Fibroblast of gingiva (primary cell): ENCODE measurements at regions not wholly inside any gene's neighbourhood (a gene's known extent, or its start where the extent isn't known, plus 50 kb on each side); places are given as distances from the start of the nearest gene placed in this dataset.

ENCODE experiments used
- DNase-seq: peaks from one replicate; pipeline ENCODE4 v3.0.0-alpha.2; 2011; ENCODE audit warnings: low read depth

DNA sequence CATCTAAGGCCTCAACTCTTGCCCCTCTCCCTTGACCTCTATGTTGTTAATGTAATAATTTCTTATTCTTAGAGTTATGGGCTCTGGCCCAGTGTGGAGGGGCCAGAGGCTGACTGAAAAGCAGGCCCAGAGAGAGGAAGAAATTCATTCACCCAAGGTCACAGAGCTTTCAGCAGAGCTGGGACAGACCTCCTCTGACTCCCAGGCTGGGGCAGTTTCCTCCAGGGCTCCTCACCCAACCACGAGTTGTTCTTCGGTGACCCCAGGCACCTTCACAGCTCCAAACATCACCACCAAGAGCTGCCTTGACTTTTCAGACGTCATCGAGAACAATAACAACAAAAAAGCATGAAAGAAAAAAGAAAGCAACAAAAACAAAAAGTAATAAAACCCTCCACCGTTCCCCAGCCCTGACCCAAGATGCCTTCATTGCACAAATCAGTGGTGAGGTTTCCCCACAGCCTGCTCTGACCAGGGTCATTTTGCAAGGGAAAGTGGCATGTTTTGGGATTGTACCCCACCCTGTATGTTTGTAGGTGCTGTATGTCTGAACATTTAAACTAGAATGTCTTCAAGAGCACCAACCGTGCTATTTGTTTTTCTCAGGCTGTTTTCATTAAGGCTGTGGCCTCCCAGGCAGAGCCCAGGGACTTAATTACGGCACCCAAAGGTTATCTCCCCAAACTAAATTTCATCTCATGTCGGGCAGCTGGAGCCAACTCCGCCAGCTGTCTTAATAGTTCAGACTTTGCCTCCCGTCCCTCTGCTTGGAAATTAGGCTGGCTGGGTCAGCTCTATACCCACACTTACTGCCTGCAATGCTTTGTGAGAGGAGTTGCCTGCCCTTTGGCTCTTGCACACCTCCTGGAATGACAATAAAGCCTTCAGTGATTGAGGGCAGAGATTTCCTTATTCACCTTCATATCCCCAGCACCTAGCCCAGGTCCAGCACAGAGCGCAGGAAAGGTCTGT, 173.8 kb downstream of the RPLP1 start:
- no peak for DNase-seq

DNA sequence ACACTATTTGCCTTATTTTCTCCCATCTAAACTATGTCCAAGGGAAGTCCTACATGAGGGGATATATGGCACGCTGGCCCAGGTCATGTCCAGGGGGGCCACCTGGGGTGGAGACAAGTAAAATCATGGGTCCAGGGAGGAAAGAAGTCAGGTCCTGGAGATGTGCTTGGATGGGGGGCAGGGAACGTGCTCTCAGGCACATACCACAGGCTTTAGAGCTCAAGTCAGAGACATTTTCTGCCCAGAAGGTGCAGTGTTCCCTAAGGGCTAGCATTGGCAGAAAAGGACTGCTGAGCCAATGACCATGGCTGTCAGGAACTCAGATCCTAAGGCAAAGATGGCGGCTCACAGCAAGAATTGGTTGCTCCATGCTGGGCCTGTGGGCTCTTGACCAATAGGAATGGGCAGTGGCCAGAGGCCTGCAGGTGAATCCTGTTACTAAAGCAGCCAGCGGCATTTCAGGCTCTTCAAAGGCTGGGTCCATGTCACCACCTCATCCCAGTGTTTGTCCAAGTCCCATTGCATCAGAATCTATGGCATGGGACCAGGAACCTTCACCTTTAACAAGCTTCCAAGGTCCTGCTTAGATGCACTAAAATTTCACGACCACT, 175.0 kb downstream of the RPLP1 start:
- DNase-seq, result no peak

DNA sequence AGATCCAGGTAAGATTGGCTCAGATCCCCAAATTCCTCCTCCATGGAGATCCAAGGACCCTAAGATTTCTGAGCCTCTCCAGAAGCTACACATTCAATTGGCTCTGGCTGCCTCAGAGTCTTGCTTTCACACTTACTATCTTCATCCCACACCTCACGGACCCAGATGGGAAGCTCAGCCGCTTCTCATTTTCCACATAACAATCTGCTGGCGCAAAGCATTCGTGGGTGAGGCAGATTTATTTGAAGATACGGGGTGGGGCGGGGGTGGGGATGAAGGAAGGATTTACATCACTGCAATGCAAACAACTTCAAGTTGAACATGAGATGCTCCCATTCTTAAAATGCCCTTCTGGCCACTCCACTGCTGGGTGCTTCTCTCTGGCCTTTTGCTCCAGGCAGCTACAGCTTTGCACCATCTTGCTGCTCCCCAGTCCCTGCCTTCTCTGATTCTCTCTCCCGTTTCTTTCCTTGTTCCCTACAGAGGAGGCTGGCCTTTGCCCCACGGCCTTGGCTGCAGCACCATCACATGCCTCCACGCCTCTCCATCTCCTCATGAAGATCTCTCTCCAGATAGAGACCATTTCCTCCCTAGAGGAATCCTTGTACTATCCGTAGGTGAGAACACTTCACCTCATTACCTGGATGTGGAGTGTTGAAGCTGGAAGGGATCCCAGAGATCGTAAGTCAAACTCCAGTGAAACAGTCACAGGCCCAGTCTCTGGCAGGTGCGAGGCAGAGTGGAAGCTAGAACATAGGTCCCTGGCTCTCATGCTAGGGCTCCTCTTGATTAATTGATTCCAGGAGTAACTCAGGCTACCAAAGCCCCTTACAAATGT, 175.9 kb downstream of the RPLP1 start:
- DNase-seq, result no peak

DNA sequence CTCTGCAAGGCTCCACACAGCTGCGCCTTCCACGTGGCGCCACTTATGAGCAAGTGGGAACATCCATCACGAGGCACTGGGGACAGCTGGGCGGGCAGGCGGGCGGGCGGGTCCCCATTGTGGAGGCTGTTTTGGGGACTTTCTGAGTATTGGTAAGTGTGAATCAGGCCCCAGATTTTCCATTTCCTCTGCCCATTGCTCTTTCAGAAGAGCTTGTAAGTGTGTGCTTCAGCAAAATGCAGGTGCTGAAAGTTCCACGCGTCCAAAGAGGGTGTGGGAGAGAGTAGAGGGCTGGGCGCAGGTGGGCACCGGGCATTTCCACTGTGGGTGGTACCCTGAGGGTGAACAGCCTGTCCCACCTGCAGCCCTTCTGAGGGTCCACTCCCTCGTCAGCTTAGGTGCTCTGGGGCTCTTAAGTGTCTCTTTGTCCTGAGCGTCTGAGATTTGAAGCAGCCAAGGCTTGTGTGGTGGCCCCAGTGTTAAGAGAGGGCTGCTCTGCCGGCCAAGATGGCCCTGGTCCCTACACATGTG, 177.1 kb downstream of the RPLP1 start:
- DNase-seq, result no peak

DNA sequence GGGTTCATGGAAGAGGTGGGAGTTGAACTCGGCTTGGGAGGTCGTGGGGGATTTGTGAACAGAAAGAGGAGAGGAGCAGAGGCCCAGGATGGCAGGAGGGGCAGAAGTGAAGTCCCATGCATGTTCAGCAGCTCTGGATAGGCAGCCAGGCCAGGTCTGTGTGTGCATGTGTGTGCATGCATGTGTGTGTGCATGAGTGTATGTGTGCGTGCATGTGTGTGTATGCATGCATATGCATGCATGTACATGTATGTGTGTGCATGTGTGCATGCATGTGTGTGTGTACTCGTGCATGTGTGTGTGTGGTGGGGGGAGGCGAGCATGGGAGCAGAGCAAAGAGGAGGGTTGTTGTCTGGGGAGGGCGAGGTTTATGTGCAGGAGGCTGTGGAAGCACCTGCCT, 178.4 kb downstream of the RPLP1 start:
- no peak for DNase-seq

DNA sequence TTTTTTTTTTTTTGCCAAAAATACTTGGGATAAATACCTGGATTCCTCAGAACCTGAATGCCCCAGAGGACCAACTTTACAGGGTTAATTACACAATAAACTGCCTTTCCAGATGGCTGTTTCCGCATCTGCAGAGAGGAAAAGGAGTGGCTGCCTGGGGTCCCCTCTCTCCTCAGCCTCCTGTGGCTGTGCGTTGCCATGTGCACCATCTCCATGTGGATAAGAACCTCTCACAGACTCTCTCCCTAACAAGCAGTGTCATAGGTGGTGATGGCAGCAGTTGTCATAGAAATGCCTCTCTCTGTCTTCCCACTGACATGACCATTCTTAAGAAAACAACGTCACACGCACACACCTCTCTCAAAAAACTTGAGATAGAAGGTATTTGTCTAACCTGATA, 179.4 kb downstream of the RPLP1 start:
- no peak for DNase-seq

DNA sequence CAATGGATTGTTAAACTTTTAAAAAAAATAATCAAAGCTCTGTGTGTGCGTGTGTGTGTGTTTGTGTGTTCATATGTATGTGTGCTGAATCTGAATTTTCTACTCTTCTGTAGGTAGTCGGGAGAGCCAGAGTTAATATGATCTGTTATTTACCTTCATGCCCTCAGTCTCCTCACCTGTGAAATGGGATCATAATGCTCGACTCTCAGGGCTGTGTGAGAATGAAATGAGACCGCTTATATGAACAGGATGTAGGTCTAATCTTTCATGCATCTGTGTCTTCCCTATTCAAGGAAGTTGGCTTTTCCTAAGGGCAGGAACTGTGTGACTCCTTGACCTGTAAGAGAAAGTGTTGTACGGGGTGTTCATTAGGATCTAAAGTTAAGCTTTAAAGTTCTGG, 182.2 kb downstream of the RPLP1 start:
- no peak for DNase-seq

DNA sequence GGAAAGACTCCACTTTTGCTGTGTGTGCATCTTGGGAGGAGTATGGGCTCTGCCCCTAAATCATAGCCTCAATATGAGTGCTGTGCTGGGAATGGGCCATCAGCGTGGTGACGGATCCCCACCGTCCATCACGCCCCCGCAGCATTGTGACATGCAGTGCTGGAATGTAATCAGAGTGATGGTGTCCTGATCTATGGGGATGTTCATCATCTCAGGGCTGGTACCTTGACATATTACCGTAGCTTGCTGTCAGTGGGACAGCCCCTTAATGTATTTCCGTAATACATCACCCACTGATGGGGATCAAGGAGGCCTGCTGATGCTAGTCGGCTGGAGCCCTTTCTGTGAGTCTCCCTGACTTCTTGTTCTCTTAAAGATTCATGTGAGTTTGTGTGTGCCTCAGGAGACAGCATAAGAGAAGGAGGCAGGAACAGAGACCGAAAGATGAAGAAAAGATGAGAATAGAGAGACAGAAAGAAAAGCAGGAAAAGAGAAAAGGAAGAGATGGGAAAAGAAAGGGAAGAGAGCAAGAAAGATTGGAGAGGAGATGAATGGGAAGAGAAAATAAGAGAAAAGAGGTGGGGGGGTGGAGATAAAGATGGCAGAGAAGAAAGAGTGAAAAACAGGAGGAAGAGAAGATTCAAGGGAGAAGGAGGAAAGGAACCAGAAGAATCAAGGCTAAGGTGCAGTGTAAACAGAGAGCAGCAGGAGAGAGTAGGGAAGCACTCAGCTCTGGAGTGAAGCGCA, 183.7 kb downstream of the RPLP1 start:
- DNase-seq, result no peak

DNA sequence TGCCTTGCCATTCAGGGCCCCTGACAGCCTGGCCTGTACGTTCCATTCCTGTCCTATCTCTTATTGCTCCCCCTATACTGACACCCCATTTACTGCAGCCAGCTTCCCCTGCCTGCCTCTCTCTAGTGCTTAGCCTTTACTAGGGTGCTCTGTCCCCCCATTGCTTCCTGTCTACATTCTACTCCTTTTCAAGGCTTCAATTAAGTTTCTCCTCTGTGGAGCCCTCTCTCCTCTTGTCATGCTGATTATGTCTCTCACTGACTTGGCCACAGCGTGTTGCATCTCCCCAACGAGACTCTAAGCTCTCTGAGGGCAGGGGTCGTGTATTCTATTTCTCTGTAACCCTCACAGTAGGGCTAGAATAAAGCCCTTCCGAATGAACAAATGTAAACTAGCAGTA, 185.2 kb downstream of the RPLP1 start:
- DNase-seq, result no peak

DNA sequence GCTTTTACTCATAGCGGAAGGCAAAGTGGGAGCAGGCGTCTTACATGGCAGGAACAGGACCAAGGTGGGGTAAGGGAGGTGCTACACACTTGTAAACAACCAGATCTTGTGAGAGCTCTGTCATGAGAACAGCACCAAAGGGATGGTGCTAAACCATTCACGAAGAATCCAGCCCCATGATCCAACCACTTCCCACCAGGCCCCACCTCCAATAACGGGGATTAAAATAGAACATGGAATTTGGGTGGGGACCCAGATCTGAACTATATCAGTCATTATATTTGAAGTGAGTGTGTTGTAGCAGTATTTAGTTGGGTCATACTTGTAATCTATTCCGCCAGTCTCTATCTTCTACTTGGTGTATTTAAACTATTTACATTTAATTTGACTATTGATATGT, 190.9 kb downstream of the RPLP1 start:
- no peak for DNase-seq

DNA sequence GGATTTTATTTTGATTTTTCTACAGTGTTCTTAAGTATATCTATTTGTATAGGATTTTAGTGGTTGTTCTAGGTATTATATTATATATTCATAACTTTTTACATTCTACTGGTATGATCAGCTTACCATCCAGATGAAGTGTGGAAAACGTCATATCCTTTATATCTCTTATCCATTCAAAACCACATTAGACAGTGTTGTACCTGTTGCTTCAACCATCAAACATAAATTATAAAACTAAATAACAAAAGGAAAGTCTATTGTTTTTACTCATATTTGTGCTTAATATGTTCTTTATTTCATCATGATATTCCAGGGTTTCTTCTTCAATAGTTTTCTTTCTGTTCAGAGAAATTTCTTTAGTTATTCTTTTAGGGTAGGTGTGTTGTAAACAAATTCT, 191.4 kb downstream of the RPLP1 start:
- no peak for DNase-seq

DNA sequence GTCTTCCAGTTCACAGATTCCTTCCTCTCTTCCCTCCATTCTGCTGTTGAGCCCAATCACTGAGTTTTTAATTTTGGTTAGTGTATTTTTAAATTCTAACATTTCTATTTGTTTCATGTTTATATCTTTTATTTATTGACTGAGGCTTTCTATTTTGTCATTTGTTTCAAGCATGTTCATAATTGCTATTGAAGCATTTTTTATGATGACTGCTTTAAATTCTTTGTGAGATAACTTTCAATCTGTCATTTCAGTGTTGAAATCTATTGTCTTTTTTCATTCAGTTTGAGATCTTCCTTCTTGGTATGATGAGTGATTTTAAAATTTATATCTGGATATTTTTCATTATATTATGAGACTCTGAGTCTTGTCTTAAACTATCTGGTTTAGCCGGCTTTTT, 192.3 kb downstream of the RPLP1 start:
- no peak for DNase-seq

DNA sequence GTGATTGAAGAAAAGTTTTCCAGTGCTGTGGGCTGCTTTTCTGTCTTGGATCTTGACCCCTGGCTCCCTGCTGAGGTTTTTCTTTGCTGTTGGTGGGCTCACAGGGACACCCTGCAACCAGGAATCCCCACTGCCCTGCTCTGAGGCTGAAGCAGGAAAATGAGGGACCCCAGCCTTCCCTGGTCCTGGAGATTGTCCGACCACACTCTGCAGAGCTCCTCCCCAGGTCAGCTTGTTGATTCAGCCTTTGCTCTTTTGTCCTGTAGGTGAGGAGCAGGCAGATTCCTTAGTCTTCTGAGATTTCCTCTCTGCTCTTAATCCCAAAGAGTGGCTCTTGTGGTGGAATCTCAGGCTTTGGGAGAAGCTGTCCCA, 194.5 kb downstream of the RPLP1 start:
- no peak for DNase-seq

DNA sequence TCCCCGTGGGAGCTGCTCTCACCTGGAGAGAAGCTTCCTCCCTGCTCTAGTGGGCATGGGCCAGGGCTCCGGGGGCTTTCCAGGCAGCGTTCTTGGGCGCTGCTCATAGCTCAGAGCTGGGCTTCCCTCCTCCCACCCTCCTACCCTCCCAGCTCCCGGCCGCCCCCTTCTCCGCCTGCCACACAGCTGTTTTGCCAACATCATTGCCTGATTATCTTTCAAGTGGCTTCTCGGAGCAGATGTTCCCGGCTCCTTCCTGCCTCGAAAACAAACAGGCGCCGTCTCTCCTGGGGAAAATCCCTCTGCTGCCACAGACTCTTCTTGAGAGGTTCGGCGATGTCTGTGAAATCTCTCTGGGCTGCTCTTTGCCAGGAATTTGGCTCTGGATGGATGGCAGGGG, 195.6 kb downstream of the RPLP1 start:
- DNase-seq, result no peak

DNA sequence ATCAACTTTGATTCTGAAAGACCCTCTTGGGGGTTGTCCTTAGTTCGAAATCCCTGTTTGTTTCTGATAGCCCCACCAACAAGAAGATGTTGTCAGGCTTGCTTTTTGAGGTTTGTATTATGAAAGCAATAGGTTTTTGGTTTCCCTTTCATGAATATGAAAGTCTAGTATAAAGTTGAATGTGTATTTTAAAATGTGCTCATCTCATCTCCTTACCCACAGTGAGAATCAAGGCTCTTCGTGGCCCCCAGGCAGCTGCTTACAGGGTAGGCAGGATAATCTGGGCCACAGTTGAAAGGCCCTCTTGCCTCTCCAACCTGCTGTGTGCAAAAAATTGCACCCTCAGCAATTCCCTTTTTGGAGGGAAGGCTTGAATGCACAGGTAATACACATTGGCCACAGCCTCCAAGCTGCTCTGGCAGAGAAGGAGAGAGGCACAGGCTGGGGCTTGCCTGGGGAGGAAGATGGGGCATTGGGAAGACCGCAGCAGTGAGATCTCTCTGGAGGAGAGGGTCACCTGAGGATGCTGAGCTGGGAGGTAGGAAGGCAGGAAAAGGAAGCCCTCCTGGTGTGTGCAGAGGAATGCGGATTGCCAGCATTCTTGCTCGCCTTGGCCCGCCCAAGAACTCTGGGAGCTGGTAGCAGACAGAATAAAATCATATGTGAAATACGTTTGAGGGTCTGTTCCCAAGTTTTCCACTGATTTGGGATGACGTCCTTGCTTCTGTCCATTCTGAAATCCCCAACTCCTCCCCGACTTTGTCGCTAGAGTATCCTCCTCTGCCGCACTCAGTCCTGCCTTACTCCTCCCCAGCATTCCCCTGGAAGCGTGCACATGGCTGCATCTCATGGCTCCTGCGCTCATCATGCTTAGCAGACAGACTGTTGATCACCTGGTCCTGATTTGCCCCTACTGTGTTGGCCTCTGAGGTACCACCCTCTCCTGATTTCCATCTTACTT, 196.4 kb downstream of the RPLP1 start:
- no peak for DNase-seq

DNA sequence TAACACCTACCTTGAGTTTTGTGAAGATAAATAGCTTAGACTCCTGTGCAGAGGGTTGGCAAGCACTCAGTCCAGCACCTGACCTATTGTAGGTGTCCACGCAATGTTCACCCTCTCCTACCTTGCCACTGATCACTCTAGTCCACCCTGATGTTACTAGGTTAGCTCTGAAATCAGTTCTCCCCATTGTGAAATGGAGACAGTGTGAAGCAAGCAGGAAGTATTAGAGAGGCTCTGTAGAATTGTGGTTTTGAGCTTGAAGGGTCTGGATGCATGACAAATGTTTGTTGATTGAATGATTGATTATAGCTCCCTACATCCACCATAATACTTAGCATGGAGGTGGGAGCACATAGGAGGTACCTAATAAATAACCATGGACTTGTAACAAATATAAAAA, 199.7 kb downstream of the RPLP1 start:
- no peak for DNase-seq

DNA sequence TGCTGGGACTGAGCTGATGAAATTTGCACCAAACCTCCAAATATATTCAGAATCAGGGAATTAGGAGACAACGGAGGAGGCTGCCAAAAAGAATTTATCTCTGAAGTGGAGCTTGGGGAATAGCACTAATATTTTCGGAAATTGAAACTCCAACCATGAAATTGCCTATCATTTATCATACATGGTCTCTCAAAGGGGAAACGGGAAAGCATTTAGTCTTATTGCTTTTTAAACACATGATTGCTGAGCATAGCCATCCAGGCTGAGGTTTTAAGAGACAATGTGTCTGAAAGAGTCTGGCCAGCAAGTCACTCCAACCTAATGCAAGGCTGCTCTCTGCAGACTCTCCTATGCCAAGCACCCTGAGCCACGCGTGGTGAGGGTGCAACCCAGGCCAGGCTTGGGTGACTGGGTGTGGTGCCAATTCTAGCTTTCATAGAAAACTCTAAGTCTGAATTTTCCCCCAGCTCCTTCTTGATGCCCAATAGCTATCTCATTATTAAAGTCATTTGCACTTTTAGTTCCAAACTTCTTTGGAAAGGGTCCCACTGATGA, 200.2 kb downstream of the RPLP1 start:
- no peak for DNase-seq

DNA sequence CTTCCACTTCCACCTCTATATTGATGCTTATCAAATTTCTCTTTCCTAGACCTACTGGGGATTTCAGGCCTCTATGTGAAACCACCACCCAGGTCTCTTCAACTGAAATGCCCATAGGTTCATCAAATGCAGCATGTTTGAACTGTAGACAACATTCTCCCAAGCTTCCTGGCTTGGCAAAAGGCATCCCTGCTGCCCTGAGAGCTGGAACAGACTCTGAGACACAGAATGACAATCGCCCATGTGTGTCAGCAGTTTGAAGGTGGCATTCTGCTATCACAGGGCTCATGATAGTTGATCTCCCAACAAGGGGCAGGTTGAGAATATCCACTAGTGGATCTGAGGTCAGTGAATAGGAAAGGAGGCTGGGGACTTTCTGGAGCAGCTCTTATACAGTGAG, 200.7 kb downstream of the RPLP1 start:
- no peak for DNase-seq

DNA sequence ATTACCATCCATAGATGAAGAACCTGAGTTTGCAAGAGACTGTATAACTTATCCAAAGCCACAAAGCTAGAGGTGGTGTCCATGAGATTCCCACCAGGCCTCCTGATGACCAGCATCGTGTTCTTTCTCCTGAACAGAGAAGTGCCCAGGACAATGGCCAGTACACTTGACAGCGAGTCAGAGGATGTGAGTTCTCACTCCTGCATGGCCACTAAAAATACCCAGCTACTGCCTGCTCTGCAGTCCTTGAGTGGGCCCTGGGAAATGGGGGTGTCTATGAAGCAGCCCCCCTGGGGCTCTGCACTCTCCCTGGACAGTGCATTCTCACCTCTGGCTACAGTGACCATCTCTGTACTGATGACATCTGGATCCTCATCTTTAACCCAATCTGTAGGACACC, 201.2 kb downstream of the RPLP1 start:
- DNase-seq, result no peak

DNA sequence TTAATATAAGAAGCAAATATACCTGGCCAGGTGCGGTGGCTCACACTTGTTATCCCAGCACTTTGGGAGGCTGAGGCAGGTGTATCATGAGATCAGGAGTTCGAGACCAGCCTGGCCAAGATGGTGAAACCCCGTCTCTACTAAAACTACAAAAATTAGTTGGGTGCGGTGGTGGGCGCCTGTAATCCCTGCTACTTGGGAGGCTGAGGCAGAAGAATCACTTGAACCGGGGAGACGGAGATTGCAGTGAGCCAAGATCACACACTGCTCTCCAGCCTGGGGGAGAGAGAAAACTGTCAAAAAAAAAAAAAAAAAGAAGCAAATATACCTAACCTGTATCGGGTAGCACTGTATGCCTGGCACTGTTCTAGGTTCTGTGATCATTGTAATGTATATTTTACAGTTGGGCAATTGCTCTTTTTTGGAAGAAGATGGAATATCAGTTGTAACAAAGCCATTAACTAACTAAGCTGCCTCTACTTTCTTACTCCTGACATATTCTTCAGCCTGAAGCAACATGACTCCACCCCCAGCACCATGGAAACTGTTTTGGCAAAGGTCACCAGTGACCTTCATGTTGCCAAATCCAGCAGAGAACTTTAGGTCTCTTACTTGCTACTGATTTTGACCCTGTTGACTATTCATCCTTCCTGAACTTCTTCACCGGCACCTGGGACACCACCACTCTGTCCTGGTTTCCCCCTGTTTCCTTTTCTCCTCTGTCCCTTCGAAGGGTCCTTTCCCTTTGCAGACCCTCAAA, 203.8 kb downstream of the RPLP1 start:
- DNase-seq, result no peak
